B cell (primary cell): ENCODE measurements at regions not wholly inside any gene's neighbourhood (a gene's known extent, or its start where the extent isn't known, plus 50 kb on each side); places are given as distances from the start of the nearest gene placed in this dataset.

Source experiments
- ATAC-seq: fragments of 200-7000 bp; cut with Tn5 transposase; one replicate; pipeline ENCODE4 v1.10.0; 2021; ENCODE audit warnings: low read depth, mild to moderate bottlenecking, moderate number of reproducible peaks, moderate library complexity
- CTCF ChIA-PET: fragments of 350-600 bp; sonication (Branson Sonifier 250); formaldehyde crosslinking; loops from one replicate; lab custom pipeline; 2021; ENCODE audit warnings: antibody characterized with exemption, inconsistent platforms; lab: Charles Lee
- POLR2A ChIA-PET: fragments of 350-600 bp; sonication (Branson Sonifier 250); formaldehyde crosslinking; loops from one replicate; lab custom pipeline; 2021; ENCODE audit warnings: antibody characterized with exemption; lab: Charles Lee
- DNase-seq: peaks from one replicate; pipeline ENCODE4 v3.0.0; 2013
- H2AFZ ChIP-seq: 2 replicates; pipeline ENCODE4 v1.6.1; 2012; ENCODE audit warnings: mild to moderate bottlenecking, low read depth, low read length; ENCODE audit not compliant: insufficient read depth, poor library complexity, severe bottlenecking
- H3K27ac ChIP-seq, 2 donors: 1 replicate in 1 of 2; 2 replicates in 1 of 2; pipeline ENCODE4 v1.5.1; 2012 to 2013; ENCODE audit warnings: low read length in 2 of 2, mild to moderate bottlenecking in 2 of 2, moderate library complexity in 1 of 2
- H3K27me3 ChIP-seq, 4 experiments: fragments of 200-600 bp in 1 of 4; sonication (generic) in 1 of 4; replicated peaks in 1 of 4; 1 replicate in 2 of 4; 2 replicates in 2 of 4; pipeline versions ENCODE4 v1.6.1 to v1.7.0; 2013 to 2016; ENCODE audit warnings: low read length in 3 of 4, mild to moderate bottlenecking in 2 of 4, mixed read lengths in 1 of 4, moderate library complexity in 1 of 4; ENCODE audit not compliant: insufficient read depth in 4 of 4, control insufficient read depth in 3 of 4; ENCODE audit errors: control extremely low read depth in 1 of 4
- H3K36me3 ChIP-seq, 2 experiments: replicated peaks in 1 of 2; 1 replicate in 1 of 2; 2 replicates in 1 of 2; pipeline versions ENCODE4 v1.6.1 to v1.7.1; 2013; ENCODE audit warnings: low read length in 1 of 2; ENCODE audit not compliant: insufficient read depth in 2 of 2, control insufficient read depth in 1 of 2; ENCODE audit errors: control extremely low read depth in 1 of 2, extremely low read depth in 1 of 2
- H3K4me1 ChIP-seq, 2 donors: fragments of 200-600 bp in 1 of 2; sonication (generic) in 1 of 2; 1 replicate in 1 of 2; 2 replicates in 1 of 2; pipeline versions ENCODE4 v1.5.1 to v1.6.1; 2013 to 2017; ENCODE audit warnings: low read length in 2 of 2; ENCODE audit not compliant: control insufficient read depth in 2 of 2, insufficient read depth in 2 of 2
- H3K4me2 ChIP-seq: replicated peaks from 2 replicates; pipeline ENCODE3; 2012; ENCODE audit warnings: mild to moderate bottlenecking, low read depth, low read length; ENCODE audit not compliant: poor library complexity, severe bottlenecking
- H3K4me3 ChIP-seq, 5 experiments: fragments of 200-600 bp in 1 of 5; sonication (generic) in 1 of 5; 1 replicate in 3 of 5; 2 replicates in 2 of 5; pipeline versions ENCODE4 v1.5.1 to v1.7.0; 2011 to 2016; ENCODE audit warnings: low read length in 4 of 5, mild to moderate bottlenecking in 4 of 5, low read depth in 2 of 5, control low read depth in 1 of 5, moderate library complexity in 1 of 5; ENCODE audit not compliant: insufficient read depth in 1 of 5; ENCODE audit errors: control extremely low read depth in 1 of 5, extremely low read depth in 1 of 5
- H3K79me2 ChIP-seq: fragments of 200-600 bp; sonication (generic); one replicate; pipeline ENCODE4 v1.6.0; 2016; ENCODE audit warnings: low read length; ENCODE audit not compliant: control insufficient read depth, insufficient read depth
- H3K9ac ChIP-seq: fragments of 200-600 bp; sonication (generic); 2 replicates; pipeline ENCODE4 v1.6.1; 2017; ENCODE audit warnings: mild to moderate bottlenecking, low read length, moderate library complexity
- H3K9me3 ChIP-seq, 3 donors: one replicate each; pipeline versions ENCODE4 v1.6.1 to v1.7.1; 2013; ENCODE audit warnings: low read length in 2 of 3; ENCODE audit not compliant: control insufficient read depth in 2 of 3, insufficient read depth in 1 of 3; ENCODE audit errors: control extremely low read depth in 1 of 3
- H4K20me1 ChIP-seq: 2 replicates; pipeline ENCODE4 v1.6.0; 2012; ENCODE audit warnings: mild to moderate bottlenecking, low read length; ENCODE audit not compliant: insufficient read depth, control insufficient read depth, poor library complexity, severe bottlenecking
- H3K27ac Mint-ChIP-seq: one replicate; pipeline ENCODE4 v1.8.0; 2021; ENCODE audit warnings: mixed read lengths
- H3K27me3 Mint-ChIP-seq: one replicate; pipeline ENCODE4 v1.8.0; 2021; ENCODE audit warnings: mixed read lengths
- H3K4me1 Mint-ChIP-seq: one replicate; pipeline ENCODE4 v1.8.0; 2021; ENCODE audit warnings: mixed read lengths
- H3K4me3 Mint-ChIP-seq: one replicate; pipeline ENCODE4 v1.8.0; 2021; ENCODE audit warnings: mixed read lengths
- H3K9me3 Mint-ChIP-seq: one replicate; pipeline ENCODE4 v1.8.0; 2022; ENCODE audit warnings: mixed read lengths; ENCODE audit not compliant: insufficient read depth
- EZH2 ChIP-seq: IDR thresholded peaks from 2 replicates; pipeline ENCODE4 v1.6.1; 2012; ENCODE audit warnings: borderline replicate concordance, low read depth, mild to moderate bottlenecking, moderate library complexity, low read length; ENCODE audit not compliant: insufficient read depth, poor library complexity, severe bottlenecking
- WGBS: methylation state at CpG from one replicate; pipeline ENCODE4 v1.1.5; 2013; ENCODE audit warnings: missing lambda C conversion rate; ENCODE audit not compliant: insufficient coverage; 5-methylcytosine and 5-hydroxymethylcytosine counted together
- intact Hi-C: fragments of 100-400 bp; cut with micrococcal nuclease; formaldehyde crosslinking; loops from one replicate; pipeline ENCODE4 v1.10.0; 2022
- TF ChIP-seq, protein P1 (sequence below): fragments of 200-600 bp; IDR thresholded peaks from one replicate; pipeline ENCODE4 v1.8.0; 2022; ENCODE audit warnings: antibody characterized with exemption, mild to moderate bottlenecking

DNA sequence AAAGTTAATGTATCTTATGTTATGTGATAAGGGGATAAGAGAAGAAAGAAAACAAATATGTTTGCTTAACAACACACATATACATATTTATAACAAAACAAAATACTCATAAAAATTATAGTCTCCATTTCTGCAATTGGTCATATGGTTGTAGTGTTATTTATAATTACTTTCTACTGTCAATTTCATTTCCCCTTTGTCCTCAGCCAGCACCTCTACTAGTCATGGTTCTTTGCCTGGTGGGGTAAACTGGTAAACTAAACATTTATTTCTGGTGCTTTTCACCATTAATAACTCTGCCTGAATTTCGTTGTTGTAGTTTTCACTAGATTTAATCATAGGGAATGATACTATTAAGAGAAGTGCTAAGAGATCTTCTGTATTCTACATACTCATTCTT lies 88.0 kb upstream of the ALCAM start:
- Histone ChIP-seq H3K27ac (no peak overlapping the region), H3K36me3 (no peaks in the 10 kb centered on the region), H4K20me1 (no peaks in the 10 kb centered on the region), H3K4me2 (no peak overlapping the region), H3K4me1 (no peaks in the 10 kb centered on the region), H3K9ac (no peak overlapping the region), H2AFZ (no peak overlapping the region), H3K27me3 (peaks cover 0 to 3% (median 0%) of the 10 kb centered on the region in 4 experiments), H3K4me3 (no peak overlapping the region), H3K9me3 (no peaks in the 10 kb centered on the region), H3K79me2 (no peaks in the 10 kb centered on the region)
- intact Hi-C loops: no loop called here
- ATAC-seq: no peak
- ChIA-PET CTCF (no interaction called here), POLR2A (no interaction called here)
- TF ChIP-seq, protein P1, sequence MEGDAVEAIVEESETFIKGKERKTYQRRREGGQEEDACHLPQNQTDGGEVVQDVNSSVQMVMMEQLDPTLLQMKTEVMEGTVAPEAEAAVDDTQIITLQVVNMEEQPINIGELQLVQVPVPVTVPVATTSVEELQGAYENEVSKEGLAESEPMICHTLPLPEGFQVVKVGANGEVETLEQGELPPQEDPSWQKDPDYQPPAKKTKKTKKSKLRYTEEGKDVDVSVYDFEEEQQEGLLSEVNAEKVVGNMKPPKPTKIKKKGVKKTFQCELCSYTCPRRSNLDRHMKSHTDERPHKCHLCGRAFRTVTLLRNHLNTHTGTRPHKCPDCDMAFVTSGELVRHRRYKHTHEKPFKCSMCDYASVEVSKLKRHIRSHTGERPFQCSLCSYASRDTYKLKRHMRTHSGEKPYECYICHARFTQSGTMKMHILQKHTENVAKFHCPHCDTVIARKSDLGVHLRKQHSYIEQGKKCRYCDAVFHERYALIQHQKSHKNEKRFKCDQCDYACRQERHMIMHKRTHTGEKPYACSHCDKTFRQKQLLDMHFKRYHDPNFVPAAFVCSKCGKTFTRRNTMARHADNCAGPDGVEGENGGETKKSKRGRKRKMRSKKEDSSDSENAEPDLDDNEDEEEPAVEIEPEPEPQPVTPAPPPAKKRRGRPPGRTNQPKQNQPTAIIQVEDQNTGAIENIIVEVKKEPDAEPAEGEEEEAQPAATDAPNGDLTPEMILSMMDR: no peak
- TF ChIP-seq EZH2: no peak
- H3K4me1 Mint-ChIP-seq: no peaks in the 10 kb centered on the region
- no peak for DNase-seq
- no CpG with 5 or more reads among the region's 1 CpG for WGBS
- H3K27me3 Mint-ChIP-seq: no peaks in the 10 kb centered on the region
- no peak overlapping the region for H3K4me3 Mint-ChIP-seq
- H3K9me3 Mint-ChIP-seq: peaks cover 2% of the 10 kb centered on the region
- no peak overlapping the region for H3K27ac Mint-ChIP-seq

DNA sequence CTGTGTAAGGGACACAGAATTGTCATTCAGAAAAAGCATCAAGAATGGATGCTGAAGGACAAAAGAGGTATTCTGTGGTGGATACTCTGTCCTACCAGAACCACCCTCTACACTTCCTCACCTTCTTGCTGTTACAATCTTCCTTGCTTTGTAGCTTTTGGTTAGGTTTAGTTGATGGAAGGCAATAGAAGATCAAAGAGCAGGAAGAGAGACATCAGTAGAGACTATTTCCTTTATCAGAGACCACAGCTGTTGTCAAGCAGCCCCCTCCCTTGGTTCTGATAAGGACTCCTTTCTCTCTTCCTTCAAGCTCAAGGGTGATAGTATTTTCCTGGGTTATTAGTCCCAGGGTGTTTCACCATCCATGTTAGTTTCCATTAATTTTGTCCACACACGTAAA lies 84.7 kb upstream of the ALCAM start:
- DNase-seq: no peak
- TF ChIP-seq EZH2: no peak
- TF ChIP-seq, protein P1: no peak
- H3K4me3 ChIP-seq: no peak overlapping the region
- Mint-ChIP-seq H3K27me3 (no peaks in the 10 kb centered on the region), H3K4me1 (no peaks in the 10 kb centered on the region), H3K9me3 (peaks cover 2% of the 10 kb centered on the region), H3K27ac (no peak overlapping the region), H3K4me3 (no peak overlapping the region)
- no peaks in the 10 kb centered on the region for H3K27me3 ChIP-seq
- H3K9me3 ChIP-seq: no peaks in the 10 kb centered on the region
- ChIA-PET POLR2A (no interaction called here), CTCF (no interaction called here)
- no peak overlapping the region for H3K27ac ChIP-seq
- H2AFZ ChIP-seq: no peak overlapping the region
- intact Hi-C loops: no loop called here
- no CpG with 5 or more reads among the region's 1 CpG for WGBS
- no peaks in the 10 kb centered on the region for H4K20me1 ChIP-seq
- H3K4me2 ChIP-seq: no peak overlapping the region
- no peaks in the 10 kb centered on the region for H3K36me3 ChIP-seq
- ATAC-seq: no peak
- no peaks in the 10 kb centered on the region for H3K79me2 ChIP-seq
- no peaks in the 10 kb centered on the region for H3K4me1 ChIP-seq
- H3K9ac ChIP-seq: no peak overlapping the region
